Ovary (tissue), 7 donors: ENCODE measurements at regions not wholly inside any gene's neighbourhood (a gene's known extent, or its start where the extent isn't known, plus 50 kb on each side); places are given as distances from the start of the nearest gene placed in this dataset.
A peak's percentile ranks its signal among the peaks of the same experiment; 100 is the strongest.

Experiments used
- DNase-seq, 5 donors: peaks; one replicate each; pipeline ENCODE4 v3.0.0-alpha.2; 2019 to 2020
- H3K27ac ChIP-seq, 2 donors: fragments of 200-600 bp; one replicate each; pipeline versions ENCODE4 v1.5.1 to v1.8.0; 2019 to 2022
- H3K27me3 ChIP-seq: fragments of 200-600 bp; one replicate; pipeline ENCODE4 v1.8.0; 2022
- H3K36me3 ChIP-seq: fragments of 200-600 bp; sonication (generic); one replicate; pipeline ENCODE4 v1.5.1; 2019
- H3K4me1 ChIP-seq: one replicate; pipeline ENCODE4 v1.8.1; 2013; ENCODE audit warnings: mild to moderate bottlenecking, moderate library complexity; ENCODE audit not compliant: insufficient read depth
- H3K4me3 ChIP-seq: fragments of 200-600 bp; sonication (generic); one replicate; pipeline ENCODE4 v1.5.1; 2017
- H3K9me3 ChIP-seq, 2 donors: fragments of 200-600 bp in 1 of 2; sonication (generic) in 1 of 2; one replicate each; pipeline versions ENCODE4 v1.5.1 to v1.8.1; 2013 to 2019; ENCODE audit warnings: mild to moderate bottlenecking in 1 of 2, moderate library complexity in 1 of 2
- EP300 ChIP-seq: sonication (generic); formaldehyde crosslinking; IDR thresholded peaks from one replicate; pipeline ENCODE4 v1.6.1; 2017; ENCODE audit warnings: antibody characterized with exemption
- POLR2A ChIP-seq: fragments of 450-650 bp; IDR thresholded peaks from one replicate; pipeline ENCODE4 v1.6.1; 2017; ENCODE audit warnings: antibody characterized with exemption, mild to moderate bottlenecking, moderate library complexity
- WGBS, 3 donors: extraction: QIAGEN DNeasy Blood & Tissue Kit in 1 of 3; methylation state at CpG; one replicate each; pipeline versions ENCODE4 v1.1.5 to v1.1.7; 2013 to 2017; 5-methylcytosine and 5-hydroxymethylcytosine counted together
- intact Hi-C, 4 donors: fragments of 100-400 bp; cut with DNase I; formaldehyde crosslinking; loops; one replicate each; pipeline versions ENCODE4 v1.11.0 to v1.15.1; 2022 to 2023
- TF ChIP-seq, protein P1 (sequence below), 3 donors: fragments of 450-650 bp in 2 of 3; fragments of 200-600 bp in 1 of 3; IDR thresholded peaks; one replicate each; pipeline versions ENCODE4 v1.5.1 to v1.8.0; 2016 to 2022; ENCODE audit warnings: antibody characterized with exemption in 3 of 3, mild to moderate bottlenecking in 1 of 3
- donor health status: DM: no; HTN: no; CAD: no; lungs with moderate emphysema.
- donor health status: DM: no; HTN: no; CAD: no.
- donor health status: Bipolar disorder and iron deficiency.
- donor health status: DM: no; HTN: no; CAD: no.
- donor health status: DM: yes; HTN: yes; CAD: no.

DNA sequence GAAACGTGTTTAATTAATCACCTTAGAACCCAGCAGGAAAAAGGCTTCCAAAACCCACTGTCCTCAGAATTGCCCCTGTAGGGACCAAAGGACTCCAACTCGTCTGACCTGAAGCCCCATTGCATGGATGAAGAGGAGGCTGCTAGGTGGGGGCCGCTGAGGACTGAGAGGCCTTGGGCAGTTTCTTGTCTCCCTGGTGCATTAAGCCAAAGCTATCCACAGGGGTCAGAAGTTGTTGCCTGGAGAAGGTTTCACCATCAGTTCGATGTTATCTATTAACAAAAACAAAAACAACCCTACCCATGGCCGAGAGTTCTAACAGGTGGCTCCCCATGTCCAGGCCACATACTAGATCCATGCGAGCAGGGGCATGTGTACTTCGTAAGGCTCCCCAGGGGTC lies 120.9 kb upstream of the CD93 start:
- Histone ChIP-seq H3K36me3 (no peaks in the 10 kb centered on the region), H3K4me1 (no peaks in the 10 kb centered on the region), H3K4me3 (no peak overlapping the region), H3K27me3 (no peaks in the 10 kb centered on the region), H3K27ac (no peak overlapping the region), H3K9me3 (no peaks in the 10 kb centered on the region)
- TF ChIP-seq, protein P1, sequence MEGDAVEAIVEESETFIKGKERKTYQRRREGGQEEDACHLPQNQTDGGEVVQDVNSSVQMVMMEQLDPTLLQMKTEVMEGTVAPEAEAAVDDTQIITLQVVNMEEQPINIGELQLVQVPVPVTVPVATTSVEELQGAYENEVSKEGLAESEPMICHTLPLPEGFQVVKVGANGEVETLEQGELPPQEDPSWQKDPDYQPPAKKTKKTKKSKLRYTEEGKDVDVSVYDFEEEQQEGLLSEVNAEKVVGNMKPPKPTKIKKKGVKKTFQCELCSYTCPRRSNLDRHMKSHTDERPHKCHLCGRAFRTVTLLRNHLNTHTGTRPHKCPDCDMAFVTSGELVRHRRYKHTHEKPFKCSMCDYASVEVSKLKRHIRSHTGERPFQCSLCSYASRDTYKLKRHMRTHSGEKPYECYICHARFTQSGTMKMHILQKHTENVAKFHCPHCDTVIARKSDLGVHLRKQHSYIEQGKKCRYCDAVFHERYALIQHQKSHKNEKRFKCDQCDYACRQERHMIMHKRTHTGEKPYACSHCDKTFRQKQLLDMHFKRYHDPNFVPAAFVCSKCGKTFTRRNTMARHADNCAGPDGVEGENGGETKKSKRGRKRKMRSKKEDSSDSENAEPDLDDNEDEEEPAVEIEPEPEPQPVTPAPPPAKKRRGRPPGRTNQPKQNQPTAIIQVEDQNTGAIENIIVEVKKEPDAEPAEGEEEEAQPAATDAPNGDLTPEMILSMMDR (IDR thresholded peaks at IDR 0.05) = no peak
- no peak for TF ChIP-seq POLR2A
- TF ChIP-seq EP300 = no peak
- WGBS, 3 donors = 80 to 91% (median 81%) methylated on average over 7 of the region's 7 CpGs
- intact Hi-C loops = no loop called here
- DNase-seq = no peak

DNA sequence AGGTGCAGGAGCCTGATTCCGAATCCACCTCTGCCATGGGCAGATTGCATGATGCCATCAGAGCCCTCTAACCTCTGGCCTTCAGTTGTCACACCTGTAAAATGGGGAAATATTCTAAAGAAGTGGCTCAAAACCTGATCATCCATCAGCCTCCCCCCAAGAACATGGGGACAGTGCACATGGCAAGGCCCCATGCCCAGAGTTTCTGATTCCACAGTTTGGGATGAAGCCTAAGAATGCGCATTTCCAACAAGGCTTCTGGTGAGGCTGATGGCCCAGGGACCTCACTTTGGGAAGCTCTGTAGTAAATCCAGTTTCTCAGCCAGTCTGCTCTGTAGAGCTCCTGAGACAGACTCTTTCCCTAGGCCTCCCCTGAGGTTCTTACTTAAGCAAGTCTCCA lies 119.9 kb upstream of the CD93 start:
- Histone ChIP-seq H3K9me3 (no peaks in the 10 kb centered on the region), H3K27ac (no peak overlapping the region), H3K4me1 (no peaks in the 10 kb centered on the region), H3K36me3 (no peaks in the 10 kb centered on the region), H3K4me3 (no peak overlapping the region), H3K27me3 (no peaks in the 10 kb centered on the region)
- WGBS, 3 donors = 92 to 100% (median 97%) methylated on average over 2 of the region's 2 CpGs
- no peak for TF ChIP-seq POLR2A
- TF ChIP-seq EP300 = no peak
- TF ChIP-seq, protein P1 (IDR thresholded peaks at IDR 0.05) = no peak
- intact Hi-C loops = no loop called here
- no peak for DNase-seq

DNA sequence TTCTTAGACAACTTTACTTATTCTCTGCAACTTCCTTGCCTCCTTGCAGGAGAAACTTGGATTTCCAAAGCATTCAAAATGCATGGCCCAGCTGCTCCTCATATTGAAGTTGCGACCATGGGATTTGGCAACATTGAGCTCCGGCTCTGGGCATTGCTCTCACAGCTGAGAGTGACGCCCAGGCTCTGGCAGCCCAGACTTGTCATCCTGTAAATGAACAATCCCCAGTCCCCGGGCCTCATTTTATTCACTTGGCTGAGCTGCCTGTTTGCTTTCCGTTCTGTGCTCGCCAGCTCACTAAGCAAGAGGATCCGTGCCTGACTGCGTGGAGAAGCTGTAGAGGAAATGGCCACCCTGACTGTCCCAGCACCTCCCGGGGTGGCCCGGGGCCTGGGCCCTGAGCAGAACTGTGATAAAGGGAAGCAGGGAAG lies 119.5 kb upstream of the CD93 start:
- H3K27me3 ChIP-seq = no peaks in the 10 kb centered on the region
- no peaks in the 10 kb centered on the region for H3K36me3 ChIP-seq
- 70 to 90% (median 83%) methylated on average over 10 of the region's 10 CpGs for WGBS, 3 donors
- intact Hi-C loops = no loop called here
- no peaks in the 10 kb centered on the region for H3K4me1 ChIP-seq
- H3K27ac ChIP-seq = no peak overlapping the region
- H3K9me3 ChIP-seq = no peaks in the 10 kb centered on the region
- no peak overlapping the region for H3K4me3 ChIP-seq
- DNase-seq = peak in 1 of 5 donors; percentile 30
- TF ChIP-seq EP300 = no peak
- TF ChIP-seq, protein P1 (IDR thresholded peaks at IDR 0.05) = no peak
- TF ChIP-seq POLR2A = no peak

DNA sequence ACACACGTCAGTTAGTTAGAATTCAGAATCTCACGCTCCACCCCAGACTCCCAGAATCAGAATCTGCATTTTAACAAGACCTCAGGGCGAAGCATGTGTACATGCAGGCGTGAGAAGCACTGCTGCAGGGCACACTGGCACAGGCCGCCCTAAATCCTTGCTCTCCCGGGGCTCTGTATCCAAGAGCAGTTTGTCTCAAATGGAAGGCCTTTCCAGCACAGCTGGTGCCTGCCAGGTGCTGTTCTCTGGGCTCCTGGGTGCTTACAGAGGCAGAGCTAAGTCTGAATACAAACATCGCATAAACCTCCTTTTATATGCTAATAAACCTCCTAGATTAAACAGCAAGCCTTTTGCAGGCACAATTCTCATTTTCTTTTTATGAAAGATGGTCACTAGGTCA lies 119.1 kb upstream of the CD93 start:
- intact Hi-C loops = no loop called here
- no peaks in the 10 kb centered on the region for H3K9me3 ChIP-seq
- no peak for DNase-seq
- H3K4me3 ChIP-seq = no peak overlapping the region
- 84 to 89% (median 88%) methylated on average over 7 of the region's 7 CpGs for WGBS, 3 donors
- H3K27me3 ChIP-seq = no peaks in the 10 kb centered on the region
- H3K4me1 ChIP-seq = no peaks in the 10 kb centered on the region
- no peaks in the 10 kb centered on the region for H3K36me3 ChIP-seq
- TF ChIP-seq POLR2A (no peak), EP300 (no peak)
- TF ChIP-seq, protein P1 (IDR thresholded peaks at IDR 0.05) = no peak
- no peak overlapping the region for H3K27ac ChIP-seq
